ENCODE measurements at regions not wholly inside any gene's neighbourhood (a gene's known extent, or its start where the extent isn't known, plus 50 kb on each side); places are given as distances from the start of the nearest gene placed in this dataset.

DNA sequence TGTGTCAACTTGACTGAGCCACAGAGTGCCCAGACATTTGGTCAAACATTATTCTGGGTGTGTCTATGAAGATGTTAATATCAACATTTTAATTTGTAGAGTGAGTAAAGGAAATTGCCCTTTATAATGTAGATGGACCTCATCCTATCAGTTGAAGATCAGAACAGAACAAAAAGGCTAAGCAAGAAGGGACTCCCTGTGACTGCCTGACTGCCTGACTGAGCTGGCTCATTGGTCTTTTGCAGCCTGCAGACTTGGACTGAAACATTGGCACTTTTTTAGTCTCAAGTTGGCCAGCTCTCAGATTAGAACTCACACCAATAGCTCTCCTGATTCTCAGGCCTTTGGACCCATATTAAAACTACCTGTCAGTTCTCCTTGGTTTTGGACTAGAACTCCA lies 600.4 kb upstream of the SLITRK6 start:
- Mint-ChIP-seq H3K4me1 (peaks cover 6% of the 10 kb centered on the region), H3K27ac (no peak overlapping the region), H3K27me3 (ENCODE audit: low read depth) (no peaks in the 10 kb centered on the region), H3K36me3 (no peaks in the 10 kb centered on the region), H3K4me3 (no peak overlapping the region), H3K9me3 (no peaks in the 10 kb centered on the region)
- TF ChIP-seq, protein P1, sequence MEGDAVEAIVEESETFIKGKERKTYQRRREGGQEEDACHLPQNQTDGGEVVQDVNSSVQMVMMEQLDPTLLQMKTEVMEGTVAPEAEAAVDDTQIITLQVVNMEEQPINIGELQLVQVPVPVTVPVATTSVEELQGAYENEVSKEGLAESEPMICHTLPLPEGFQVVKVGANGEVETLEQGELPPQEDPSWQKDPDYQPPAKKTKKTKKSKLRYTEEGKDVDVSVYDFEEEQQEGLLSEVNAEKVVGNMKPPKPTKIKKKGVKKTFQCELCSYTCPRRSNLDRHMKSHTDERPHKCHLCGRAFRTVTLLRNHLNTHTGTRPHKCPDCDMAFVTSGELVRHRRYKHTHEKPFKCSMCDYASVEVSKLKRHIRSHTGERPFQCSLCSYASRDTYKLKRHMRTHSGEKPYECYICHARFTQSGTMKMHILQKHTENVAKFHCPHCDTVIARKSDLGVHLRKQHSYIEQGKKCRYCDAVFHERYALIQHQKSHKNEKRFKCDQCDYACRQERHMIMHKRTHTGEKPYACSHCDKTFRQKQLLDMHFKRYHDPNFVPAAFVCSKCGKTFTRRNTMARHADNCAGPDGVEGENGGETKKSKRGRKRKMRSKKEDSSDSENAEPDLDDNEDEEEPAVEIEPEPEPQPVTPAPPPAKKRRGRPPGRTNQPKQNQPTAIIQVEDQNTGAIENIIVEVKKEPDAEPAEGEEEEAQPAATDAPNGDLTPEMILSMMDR (IDR thresholded peaks at IDR 0.05; ENCODE audit: unreplicated experiment): no peak
- DNase-seq (ENCODE audit: low spot score in 2 of 2, unreplicated experiment in 2 of 2): no peak

DNA sequence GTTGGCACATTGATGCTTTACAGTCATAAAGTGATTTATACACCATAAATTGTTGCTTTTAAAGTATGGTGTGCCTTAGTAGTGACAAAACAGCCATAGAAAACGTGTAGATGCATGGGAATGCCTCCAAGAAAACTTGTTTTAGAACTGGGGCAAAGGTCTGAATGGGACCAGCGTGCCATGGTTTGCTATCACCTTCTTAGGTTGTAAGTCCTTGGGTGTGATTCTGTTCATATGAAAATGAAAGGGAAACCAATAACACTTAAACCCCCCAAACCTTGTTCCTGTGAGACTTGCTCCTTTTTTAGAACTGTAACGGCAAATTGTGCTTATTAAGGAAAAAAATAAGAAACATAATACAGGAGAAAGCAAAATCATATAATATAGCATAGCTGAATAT lies 603.3 kb upstream of the SLITRK6 start:
- Mint-ChIP-seq H3K4me1 (peaks cover 9% of the 10 kb centered on the region), H3K27ac (no peak overlapping the region), H3K27me3 (ENCODE audit: low read depth) (no peaks in the 10 kb centered on the region), H3K36me3 (no peaks in the 10 kb centered on the region), H3K4me3 (no peak overlapping the region), H3K9me3 (no peaks in the 10 kb centered on the region)
- TF ChIP-seq, protein P1 (IDR thresholded peaks at IDR 0.05; ENCODE audit: unreplicated experiment): no peak
- DNase-seq (ENCODE audit: low spot score in 2 of 2, unreplicated experiment in 2 of 2): no peak

DNA sequence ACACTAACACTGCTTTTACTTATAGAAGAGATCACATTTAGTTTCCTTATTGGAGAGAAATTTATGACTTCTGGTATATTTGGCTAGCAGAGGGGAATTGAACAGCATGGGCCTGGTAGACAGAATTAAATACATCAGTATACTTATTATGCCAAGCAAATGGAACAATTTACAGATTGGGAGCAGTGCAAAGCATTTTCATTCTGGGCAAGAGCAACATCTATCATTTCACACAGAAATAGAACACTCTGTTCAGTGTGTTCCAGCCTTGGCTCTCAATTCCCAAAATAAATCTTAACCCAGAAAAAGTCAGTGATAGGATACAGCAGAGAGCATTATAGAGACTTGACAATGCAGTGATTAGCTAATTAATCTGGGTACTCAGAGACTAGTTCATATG lies 604.0 kb upstream of the SLITRK6 start:
- no peak for DNase-seq (ENCODE audit: low spot score in 2 of 2, unreplicated experiment in 2 of 2)
- H3K4me3 Mint-ChIP-seq: no peak overlapping the region
- TF ChIP-seq, protein P1 (IDR thresholded peaks at IDR 0.05; ENCODE audit: unreplicated experiment): no peak
- no peaks in the 10 kb centered on the region for H3K27me3 Mint-ChIP-seq (ENCODE audit: low read depth)
- peaks cover 8% of the 10 kb centered on the region for H3K4me1 Mint-ChIP-seq
- H3K9me3 Mint-ChIP-seq: no peaks in the 10 kb centered on the region
- no peak overlapping the region for H3K27ac Mint-ChIP-seq
- no peaks in the 10 kb centered on the region for H3K36me3 Mint-ChIP-seq

DNA sequence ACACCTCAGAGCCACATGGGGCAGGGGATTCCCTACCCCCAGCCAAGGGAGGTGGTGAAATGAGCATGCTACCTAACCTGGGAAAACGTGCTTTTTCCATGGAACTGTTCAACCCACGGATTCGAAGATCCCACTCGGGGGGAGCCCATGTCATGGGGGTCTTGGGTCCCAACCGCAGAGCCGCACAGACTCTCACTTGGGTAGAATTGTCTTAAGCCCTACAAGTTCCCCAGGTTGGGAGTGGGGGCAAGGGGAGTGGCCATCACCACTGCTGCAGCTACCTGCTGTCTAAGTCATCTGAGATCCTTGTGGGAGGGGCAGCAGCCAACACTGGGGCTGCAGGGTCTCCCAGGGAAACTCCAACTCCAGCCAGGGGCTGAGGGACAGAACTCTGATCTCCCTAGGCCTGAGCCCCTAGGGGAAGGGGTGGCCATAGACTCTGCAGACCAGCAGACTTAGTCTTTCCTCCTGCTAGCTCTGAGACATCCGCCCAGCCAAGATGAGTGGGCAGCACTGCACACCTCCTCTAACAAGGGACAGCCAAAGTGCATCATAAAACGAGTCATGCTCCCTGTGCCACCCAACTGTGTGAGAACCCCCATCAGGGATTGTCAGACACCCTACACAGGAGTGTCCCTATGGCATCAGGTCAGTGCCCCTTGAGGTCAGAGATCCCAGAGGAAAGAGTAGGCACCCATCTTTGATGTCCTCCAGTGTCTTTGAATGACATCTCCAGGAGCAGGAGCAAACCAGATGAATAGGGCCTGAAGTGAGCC lies 610.4 kb upstream of the SLITRK6 start:
- no peak overlapping the region for H3K4me3 Mint-ChIP-seq
- no peak overlapping the region for H3K27ac Mint-ChIP-seq
- TF ChIP-seq, protein P1 (IDR thresholded peaks at IDR 0.05; ENCODE audit: unreplicated experiment): no peak
- peaks cover 8% of the 10 kb centered on the region for H3K9me3 Mint-ChIP-seq
- H3K4me1 Mint-ChIP-seq: peaks cover 6% of the 10 kb centered on the region
- no peak for DNase-seq (ENCODE audit: low spot score in 2 of 2, unreplicated experiment in 2 of 2)
- no peaks in the 10 kb centered on the region for H3K36me3 Mint-ChIP-seq
- no peaks in the 10 kb centered on the region for H3K27me3 Mint-ChIP-seq (ENCODE audit: low read depth)

DNA sequence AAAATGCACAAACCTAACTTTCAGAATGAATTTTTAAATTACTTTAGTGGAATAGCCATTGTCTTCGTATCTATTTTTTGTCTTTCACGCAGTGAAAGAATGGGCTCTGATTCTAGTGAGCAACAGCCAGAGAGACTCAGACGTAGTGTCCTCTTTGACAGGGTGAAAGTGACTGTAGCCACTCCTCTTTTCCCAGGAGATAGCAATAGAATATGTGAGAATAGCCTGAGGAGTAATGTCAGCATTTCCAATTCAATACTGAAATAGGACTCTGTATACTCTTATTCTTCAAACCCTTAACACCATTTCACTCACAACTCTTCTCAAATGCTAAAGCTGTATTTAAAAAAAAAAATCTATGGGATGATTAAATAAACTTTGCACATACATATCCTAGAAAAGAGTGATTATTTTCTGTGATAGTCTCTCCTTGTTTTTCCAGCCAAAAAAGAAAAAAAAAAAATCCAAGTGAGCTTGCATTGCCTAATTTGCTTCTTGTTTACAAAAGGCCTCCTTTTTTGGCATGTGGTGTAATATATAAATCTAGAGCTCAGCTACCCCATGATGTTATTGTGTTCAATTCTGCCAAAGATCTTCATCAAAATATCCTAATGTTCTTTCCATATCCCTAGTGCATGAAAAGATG lies 626.1 kb upstream of the SLITRK6 start:
- Mint-ChIP-seq H3K27me3 (ENCODE audit: low read depth) (no peaks in the 10 kb centered on the region), H3K36me3 (no peaks in the 10 kb centered on the region), H3K4me3 (no peak overlapping the region), H3K27ac (no peak overlapping the region), H3K9me3 (peaks cover 14% of the 10 kb centered on the region), H3K4me1 (no peaks in the 10 kb centered on the region)
- no peak for DNase-seq (ENCODE audit: low spot score in 2 of 2, unreplicated experiment in 2 of 2)
- TF ChIP-seq, protein P1 (IDR thresholded peaks at IDR 0.05; ENCODE audit: unreplicated experiment): no peak

All from mesothelial cell of epicardium (in vitro differentiated cells).